ENCODE measurements at regions not wholly inside any gene's neighbourhood (a gene's known extent, or its start where the extent isn't known, plus 50 kb on each side); places are given as distances from the start of the nearest gene placed in this dataset.

DNA sequence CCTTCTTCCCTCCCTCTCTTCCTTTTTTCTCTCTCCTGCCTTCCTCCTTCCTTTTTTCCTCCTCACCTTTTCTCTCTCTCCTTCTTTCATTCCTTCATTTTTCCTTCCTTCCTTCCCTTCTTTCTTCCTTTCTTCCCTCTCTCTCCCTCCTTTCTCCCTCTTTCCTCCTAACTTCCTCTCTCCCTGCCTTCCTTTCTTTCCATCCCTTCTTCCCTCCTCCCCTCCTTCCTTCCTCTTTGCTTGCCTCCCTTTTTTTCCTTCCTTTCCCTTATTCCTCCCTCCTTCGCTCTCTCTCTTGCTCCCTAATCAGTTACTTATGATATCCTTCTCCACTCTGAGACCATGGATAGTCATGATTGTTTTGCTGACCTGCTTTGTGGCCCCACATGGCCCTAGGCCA, 56.7 kb upstream of the PUDP start:
- no peak for TF ChIP-seq POLR2A (IDR thresholded peaks at IDR 0.05; ENCODE audit: low read depth, low read length)
- TF ChIP-seq TAF1 (IDR thresholded peaks at IDR 0.05; ENCODE audit: low read depth, low read length), result no peak
- no peak for TF ChIP-seq POLR2AphosphoS5 (IDR thresholded peaks at IDR 0.05; ENCODE audit: low read depth, low read length)
- no peak for TF ChIP-seq POU2F2 (IDR thresholded peaks at IDR 0.05; ENCODE audit: low read depth, low read length)

Data from GM12891 (cell line).